Panc1 (cell line): ENCODE measurements at regions not wholly inside any gene's neighbourhood (a gene's known extent, or its start where the extent isn't known, plus 50 kb on each side); places are given as distances from the start of the nearest gene placed in this dataset.

Experiments
- POLR2AphosphoS5 ChIP-seq: IDR thresholded peaks from 2 replicates; pipeline ENCODE4 v1.6.1; 2012; ENCODE audit warnings: mild to moderate bottlenecking, low read depth, low read length, moderate library complexity
- TCF7L2 ChIP-seq: IDR thresholded peaks from 2 replicates; pipeline ENCODE4 v1.6.1; 2011; ENCODE audit warnings: mild to moderate bottlenecking, low read depth, low read length, inconsistent platforms
- TF ChIP-seq, protein P1 (sequence below): fragments of 450-650 bp; IDR thresholded peaks from 2 replicates; pipeline ENCODE4 v1.5.1; 2017; ENCODE audit warnings: mild to moderate bottlenecking
- TF ChIP-seq, protein P2 (sequence below), 2 experiments: IDR thresholded peaks; 2 replicates each; pipeline ENCODE4 v1.6.1; 2011 to 2012; ENCODE audit warnings: low read depth in 2 of 2, control low read depth in 1 of 2, low read length in 1 of 2, mild to moderate bottlenecking in 1 of 2, moderate library complexity in 1 of 2; ENCODE audit not compliant: insufficient read depth in 1 of 2

DNA sequence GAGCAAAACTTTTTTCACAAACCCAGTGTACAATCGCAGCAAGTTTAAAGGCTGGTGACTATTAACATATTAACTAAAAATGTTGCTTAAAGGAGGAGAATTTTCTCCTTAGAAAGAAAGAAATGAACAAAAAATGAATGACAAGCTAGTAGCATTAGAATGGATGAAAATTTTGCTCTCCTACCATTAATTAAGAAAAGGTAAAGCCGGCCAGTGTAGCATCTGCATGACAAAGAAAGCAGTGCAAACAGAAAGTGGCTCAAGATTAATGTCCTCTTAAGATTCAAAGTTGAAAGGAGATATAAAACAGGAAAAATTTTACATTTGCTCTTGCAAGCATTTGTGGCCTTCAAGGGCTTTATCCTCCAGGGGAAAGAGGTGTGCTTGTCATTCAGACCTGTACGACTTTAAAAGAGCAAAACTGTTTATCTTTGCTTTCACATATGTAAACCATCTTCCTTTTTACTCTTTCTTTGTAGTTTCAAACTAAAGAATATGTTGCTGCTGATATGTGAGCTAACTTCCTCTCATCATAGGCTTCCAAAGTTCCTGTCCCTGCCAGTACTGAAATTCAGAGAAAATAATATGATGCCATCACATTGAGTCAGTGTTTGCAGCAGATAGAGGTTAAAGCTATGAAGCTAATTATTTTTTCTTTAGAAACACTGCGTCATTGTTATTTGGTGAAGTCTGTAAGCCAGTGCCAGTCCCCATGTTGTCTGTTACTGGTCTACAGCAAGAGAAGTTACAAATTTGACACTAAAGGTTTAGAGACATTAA lies 439.1 kb upstream of the GRM7 start:
- TF ChIP-seq, protein P1, sequence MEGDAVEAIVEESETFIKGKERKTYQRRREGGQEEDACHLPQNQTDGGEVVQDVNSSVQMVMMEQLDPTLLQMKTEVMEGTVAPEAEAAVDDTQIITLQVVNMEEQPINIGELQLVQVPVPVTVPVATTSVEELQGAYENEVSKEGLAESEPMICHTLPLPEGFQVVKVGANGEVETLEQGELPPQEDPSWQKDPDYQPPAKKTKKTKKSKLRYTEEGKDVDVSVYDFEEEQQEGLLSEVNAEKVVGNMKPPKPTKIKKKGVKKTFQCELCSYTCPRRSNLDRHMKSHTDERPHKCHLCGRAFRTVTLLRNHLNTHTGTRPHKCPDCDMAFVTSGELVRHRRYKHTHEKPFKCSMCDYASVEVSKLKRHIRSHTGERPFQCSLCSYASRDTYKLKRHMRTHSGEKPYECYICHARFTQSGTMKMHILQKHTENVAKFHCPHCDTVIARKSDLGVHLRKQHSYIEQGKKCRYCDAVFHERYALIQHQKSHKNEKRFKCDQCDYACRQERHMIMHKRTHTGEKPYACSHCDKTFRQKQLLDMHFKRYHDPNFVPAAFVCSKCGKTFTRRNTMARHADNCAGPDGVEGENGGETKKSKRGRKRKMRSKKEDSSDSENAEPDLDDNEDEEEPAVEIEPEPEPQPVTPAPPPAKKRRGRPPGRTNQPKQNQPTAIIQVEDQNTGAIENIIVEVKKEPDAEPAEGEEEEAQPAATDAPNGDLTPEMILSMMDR = no peak
- TF ChIP-seq, protein P2, sequence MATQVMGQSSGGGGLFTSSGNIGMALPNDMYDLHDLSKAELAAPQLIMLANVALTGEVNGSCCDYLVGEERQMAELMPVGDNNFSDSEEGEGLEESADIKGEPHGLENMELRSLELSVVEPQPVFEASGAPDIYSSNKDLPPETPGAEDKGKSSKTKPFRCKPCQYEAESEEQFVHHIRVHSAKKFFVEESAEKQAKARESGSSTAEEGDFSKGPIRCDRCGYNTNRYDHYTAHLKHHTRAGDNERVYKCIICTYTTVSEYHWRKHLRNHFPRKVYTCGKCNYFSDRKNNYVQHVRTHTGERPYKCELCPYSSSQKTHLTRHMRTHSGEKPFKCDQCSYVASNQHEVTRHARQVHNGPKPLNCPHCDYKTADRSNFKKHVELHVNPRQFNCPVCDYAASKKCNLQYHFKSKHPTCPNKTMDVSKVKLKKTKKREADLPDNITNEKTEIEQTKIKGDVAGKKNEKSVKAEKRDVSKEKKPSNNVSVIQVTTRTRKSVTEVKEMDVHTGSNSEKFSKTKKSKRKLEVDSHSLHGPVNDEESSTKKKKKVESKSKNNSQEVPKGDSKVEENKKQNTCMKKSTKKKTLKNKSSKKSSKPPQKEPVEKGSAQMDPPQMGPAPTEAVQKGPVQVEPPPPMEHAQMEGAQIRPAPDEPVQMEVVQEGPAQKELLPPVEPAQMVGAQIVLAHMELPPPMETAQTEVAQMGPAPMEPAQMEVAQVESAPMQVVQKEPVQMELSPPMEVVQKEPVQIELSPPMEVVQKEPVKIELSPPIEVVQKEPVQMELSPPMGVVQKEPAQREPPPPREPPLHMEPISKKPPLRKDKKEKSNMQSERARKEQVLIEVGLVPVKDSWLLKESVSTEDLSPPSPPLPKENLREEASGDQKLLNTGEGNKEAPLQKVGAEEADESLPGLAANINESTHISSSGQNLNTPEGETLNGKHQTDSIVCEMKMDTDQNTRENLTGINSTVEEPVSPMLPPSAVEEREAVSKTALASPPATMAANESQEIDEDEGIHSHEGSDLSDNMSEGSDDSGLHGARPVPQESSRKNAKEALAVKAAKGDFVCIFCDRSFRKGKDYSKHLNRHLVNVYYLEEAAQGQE (IDR thresholded peaks at IDR 0.05; ENCODE audit: insufficient read depth in 1 of 2, low read depth in 2 of 2, low read length in 1 of 2) = no peak
- no peak for TF ChIP-seq TCF7L2
- TF ChIP-seq POLR2AphosphoS5 = no peak
